ENCODE measurements at regions not wholly inside any gene's neighbourhood (a gene's known extent, or its start where the extent isn't known, plus 50 kb on each side); places are given as distances from the start of the nearest gene placed in this dataset.

GRCh38 chr13:97141564-97142005 lies 80.5 kb upstream of the MBNL2 start:
- TF ChIP-seq, protein P1, sequence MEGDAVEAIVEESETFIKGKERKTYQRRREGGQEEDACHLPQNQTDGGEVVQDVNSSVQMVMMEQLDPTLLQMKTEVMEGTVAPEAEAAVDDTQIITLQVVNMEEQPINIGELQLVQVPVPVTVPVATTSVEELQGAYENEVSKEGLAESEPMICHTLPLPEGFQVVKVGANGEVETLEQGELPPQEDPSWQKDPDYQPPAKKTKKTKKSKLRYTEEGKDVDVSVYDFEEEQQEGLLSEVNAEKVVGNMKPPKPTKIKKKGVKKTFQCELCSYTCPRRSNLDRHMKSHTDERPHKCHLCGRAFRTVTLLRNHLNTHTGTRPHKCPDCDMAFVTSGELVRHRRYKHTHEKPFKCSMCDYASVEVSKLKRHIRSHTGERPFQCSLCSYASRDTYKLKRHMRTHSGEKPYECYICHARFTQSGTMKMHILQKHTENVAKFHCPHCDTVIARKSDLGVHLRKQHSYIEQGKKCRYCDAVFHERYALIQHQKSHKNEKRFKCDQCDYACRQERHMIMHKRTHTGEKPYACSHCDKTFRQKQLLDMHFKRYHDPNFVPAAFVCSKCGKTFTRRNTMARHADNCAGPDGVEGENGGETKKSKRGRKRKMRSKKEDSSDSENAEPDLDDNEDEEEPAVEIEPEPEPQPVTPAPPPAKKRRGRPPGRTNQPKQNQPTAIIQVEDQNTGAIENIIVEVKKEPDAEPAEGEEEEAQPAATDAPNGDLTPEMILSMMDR (IDR thresholded peaks at IDR 0.05): no peak
- TF ChIP-seq POLR2AphosphoS5 (IDR thresholded peaks at IDR 0.05) (peak; percentile 43 to 69), EP300 (IDR thresholded peaks at IDR 0.05) (no peak), POLR2A (IDR thresholded peaks at IDR 0.05; ENCODE audit: low read depth) (no peak)

Measured in esophagus muscularis mucosa (tissue), 4 donors.